GM10248 (cell line): ENCODE measurements at regions not wholly inside any gene's neighbourhood (a gene's known extent, or its start where the extent isn't known, plus 50 kb on each side); places are given as distances from the start of the nearest gene placed in this dataset.

Source experiments
- CTCF ChIA-PET: fragments of 300-600 bp; sonication (Branson Sonifier 250); formaldehyde crosslinking; extraction: SDS; loops from one replicate; lab custom pipeline; 2021; ENCODE audit warnings: antibody characterized with exemption; lab: Yijun Ruan, JAX
- POLR2A ChIA-PET: fragments of 350-650 bp; sonication (Branson Sonifier 250); formaldehyde crosslinking; extraction: SDS; loops from one replicate; lab custom pipeline; 2020; ENCODE audit warnings: antibody characterized with exemption; lab: Yijun Ruan, JAX
- DNase-seq: peaks from one replicate; pipeline ENCODE4 v3.0.0; 2012; ENCODE audit errors: extremely low spot score
- CTCF ChIP-seq: IDR thresholded peaks from 2 replicates; pipeline ENCODE4 v1.5.1; 2012; ENCODE audit warnings: mild to moderate bottlenecking, low read depth; ENCODE audit errors: extremely low read depth, missing control alignments, control extremely low read depth

DNA sequence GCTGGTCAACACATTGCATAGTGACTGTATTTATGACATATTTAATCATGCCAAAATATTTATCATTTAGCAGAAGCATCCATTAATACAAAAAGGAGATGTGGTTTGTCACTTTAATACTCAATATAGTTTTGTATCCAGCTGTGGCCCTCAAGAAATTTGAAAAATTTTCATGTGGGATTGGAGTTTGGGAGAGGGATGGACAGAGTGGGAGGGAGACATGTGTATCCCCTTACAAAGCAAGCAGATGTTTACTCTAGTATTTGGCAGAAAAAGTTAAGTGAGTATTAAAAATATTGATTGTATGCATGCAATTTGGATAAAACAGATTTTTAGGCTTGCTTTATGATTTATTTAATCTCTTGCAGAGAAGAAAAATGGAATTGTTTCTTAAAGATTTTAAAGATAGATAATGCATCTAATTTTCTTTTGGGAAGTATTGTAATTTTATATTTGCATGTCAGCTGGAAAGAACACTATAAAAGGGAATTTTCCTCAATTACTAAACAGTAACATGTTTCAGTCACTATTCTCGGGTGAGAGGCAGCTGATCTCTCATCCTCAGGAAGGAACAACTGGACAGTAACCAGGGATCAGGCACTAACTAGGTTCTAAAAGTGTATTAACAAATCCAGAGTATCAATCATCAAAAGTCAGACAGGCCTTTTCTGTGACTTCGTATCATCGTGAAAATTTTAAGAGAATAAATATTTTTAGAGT, 1184.7 kb upstream of the NXPH2 start:
- DNase-seq: no peak
- CTCF ChIA-PET: interaction anchor here (1.4 kb wide), 1 partner anchor 9 kb away, joined by 3 read pairs; no protein-coding TSS in a partner anchor
- POLR2A ChIA-PET: no interaction called here
- no peak for TF ChIP-seq CTCF

DNA sequence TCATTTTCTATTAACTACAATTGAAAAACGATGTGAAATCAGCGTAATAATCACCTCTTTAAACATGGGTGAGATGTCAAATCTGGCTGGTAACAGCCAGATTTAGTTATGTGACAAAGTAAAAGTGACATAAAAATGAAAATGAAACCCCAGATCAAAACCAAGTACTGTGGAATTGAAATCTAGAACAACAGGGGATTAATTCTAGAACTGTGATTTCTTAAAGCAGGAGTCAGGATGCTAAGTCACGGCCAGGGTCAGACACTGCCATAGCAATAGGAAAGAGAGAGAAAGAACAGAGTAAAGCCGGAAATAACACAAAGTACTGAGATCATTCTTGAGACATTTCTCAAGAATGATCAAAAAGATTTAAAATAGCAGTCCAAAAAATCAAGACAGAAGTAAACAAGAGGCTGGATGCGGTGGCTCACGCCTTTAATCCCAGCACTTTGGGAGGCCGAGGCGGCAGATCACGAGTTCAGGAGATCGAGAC, 1183.7 kb upstream of the NXPH2 start:
- no peak for DNase-seq
- ChIA-PET CTCF (no interaction called here), POLR2A (no interaction called here)
- TF ChIP-seq CTCF: no peak

DNA sequence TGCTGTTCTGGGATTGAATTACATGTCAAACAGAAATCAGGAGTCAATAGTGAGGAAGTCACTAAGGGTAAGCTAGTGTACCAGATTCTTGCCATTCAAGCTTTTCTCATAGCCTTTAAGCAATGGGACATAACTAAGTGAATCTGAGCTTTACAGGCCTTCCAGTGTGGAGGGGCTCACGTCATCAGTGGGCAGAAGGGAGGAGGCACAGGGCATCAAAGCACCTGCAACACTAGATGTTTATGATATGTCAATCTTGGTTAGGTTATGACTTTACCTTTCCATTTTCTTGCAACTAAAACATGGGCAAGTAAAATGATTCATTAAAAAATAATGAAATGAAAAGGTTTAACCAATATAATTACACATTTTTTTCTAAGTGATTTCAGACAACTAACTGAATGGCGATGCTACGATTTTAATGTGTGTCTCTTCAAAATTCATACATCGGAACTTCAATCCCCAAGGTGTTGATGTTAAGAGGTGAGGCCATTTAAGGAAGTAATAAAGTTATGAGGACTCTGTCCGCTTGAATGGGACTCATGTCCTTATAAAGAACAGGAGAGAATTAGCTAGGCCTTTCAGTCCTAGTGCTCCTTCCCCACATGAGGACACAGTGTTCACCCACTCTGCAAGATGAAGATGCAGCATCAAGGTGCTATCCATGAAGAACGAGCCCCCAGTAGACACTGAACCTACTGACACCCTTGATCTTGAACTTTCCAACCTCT, 1169.2 kb upstream of the NXPH2 start:
- ChIA-PET CTCF (interaction anchor here (1.2 kb wide), 1 partner anchor 42 kb away, joined by 3 read pairs; no protein-coding TSS in a partner anchor), POLR2A (no interaction called here)
- TF ChIP-seq CTCF: no peak
- DNase-seq: no peak

GRCh38 chr2:139946690-139947089, 1166.5 kb upstream of the NXPH2 start:
- no peak for DNase-seq
- ChIA-PET CTCF (no interaction called here), POLR2A (no interaction called here)
- TF ChIP-seq CTCF: no peak

GRCh38 chr2:139940686-139941085, 1160.5 kb upstream of the NXPH2 start:
- no peak for DNase-seq
- TF ChIP-seq CTCF: no peak
- POLR2A ChIA-PET: no interaction called here
- CTCF ChIA-PET: no interaction called here

GRCh38 chr2:139925903-139926302, 1145.7 kb upstream of the NXPH2 start:
- no peak for TF ChIP-seq CTCF
- CTCF ChIA-PET: no interaction called here
- POLR2A ChIA-PET: no interaction called here
- DNase-seq: no peak
